Fibroblast of skin of scalp (primary cell): ENCODE measurements at regions not wholly inside any gene's neighbourhood (a gene's known extent, or its start where the extent isn't known, plus 50 kb on each side); places are given as distances from the start of the nearest gene placed in this dataset.

Experiments
- DNase-seq: peaks from one replicate; pipeline ENCODE4 v3.0.0-alpha.2; 2013

- no peak for DNase-seq
Measured at GRCh38 chr15:39252134-39252470, 328.8 kb upstream of the THBS1 start.

- DNase-seq, result no peak
Measured at GRCh38 chr15:39253552-39253951, 327.3 kb upstream of the THBS1 start.

- DNase-seq, result no peak
Measured at GRCh38 chr15:39254181-39254580, 326.7 kb upstream of the THBS1 start.

GRCh38 chr15:39255760-39256159 lies 325.1 kb upstream of the THBS1 start:
- no peak for DNase-seq

- no peak for DNase-seq
Measured at GRCh38 chr15:39260391-39260790, 320.5 kb upstream of the THBS1 start.

- no peak for DNase-seq
Measured at GRCh38 chr15:39260791-39261190, 320.1 kb upstream of the THBS1 start.

GRCh38 chr15:39261397-39262183 lies 319.3 kb upstream of the THBS1 start:
- DNase-seq, result peak; percentile 63

- DNase-seq, result peak; percentile 87
Measured at GRCh38 chr15:39262995-39263772, 317.7 kb upstream of the THBS1 start.

- no peak for DNase-seq
Measured at GRCh38 chr15:39265261-39265660, 315.6 kb upstream of the THBS1 start.

- DNase-seq, result no peak
Measured at GRCh38 chr15:39266890-39267289, 314.0 kb upstream of the THBS1 start.

GRCh38 chr15:39267685-39268084 lies 313.2 kb upstream of the THBS1 start:
- no peak for DNase-seq

GRCh38 chr15:39269352-39269751 lies 311.5 kb upstream of the THBS1 start:
- no peak for DNase-seq

GRCh38 chr15:39269821-39270220 lies 311.1 kb upstream of the THBS1 start:
- no peak for DNase-seq

GRCh38 chr15:39270221-39270855 lies 310.5 kb upstream of the THBS1 start:
- DNase-seq, result peak; percentile 55

GRCh38 chr15:39270934-39271333 lies 309.9 kb upstream of the THBS1 start:
- DNase-seq, result peak; percentile 98

GRCh38 chr15:39272901-39273300 lies 308.0 kb upstream of the THBS1 start:
- no peak for DNase-seq

- DNase-seq, result peak; percentile 78
Measured at GRCh38 chr15:39273717-39274411, 307.0 kb upstream of the THBS1 start.

- no peak for DNase-seq
Measured at GRCh38 chr15:39275066-39275465, 305.8 kb upstream of the THBS1 start.

GRCh38 chr15:39279311-39279710 lies 301.6 kb upstream of the THBS1 start:
- DNase-seq, result peak; percentile 86

GRCh38 chr15:39281094-39281493 lies 299.8 kb upstream of the THBS1 start:
- no peak for DNase-seq

- DNase-seq, result peak; percentile 87
Measured at GRCh38 chr15:39282663-39283208, 298.1 kb upstream of the THBS1 start.

- peak; percentile 78 for DNase-seq
Measured at GRCh38 chr15:39283531-39283930, 297.3 kb upstream of the THBS1 start.

GRCh38 chr15:39285071-39285470 lies 295.8 kb upstream of the THBS1 start:
- peak; percentile 63 for DNase-seq
